Activated T-helper 9 cell treated with anti-CD3 and anti-CD28 coated beads, Interleukin-2, amount 50 U/mL, for 16 hours (primary cell): ENCODE measurements at regions not wholly inside any gene's neighbourhood (a gene's known extent, or its start where the extent isn't known, plus 50 kb on each side); places are given as distances from the start of the nearest gene placed in this dataset.
"Not testable (repeated sequence)": the region's sequence is repeated elsewhere in the genome, so short reads cannot be mapped to it uniquely, and the experiment has no call there.

Source experiments
- DNase-seq: peaks from one replicate; pipeline ENCODE4 v3.0.0-alpha.2; 2020; ENCODE audit warnings: low read depth

DNA sequence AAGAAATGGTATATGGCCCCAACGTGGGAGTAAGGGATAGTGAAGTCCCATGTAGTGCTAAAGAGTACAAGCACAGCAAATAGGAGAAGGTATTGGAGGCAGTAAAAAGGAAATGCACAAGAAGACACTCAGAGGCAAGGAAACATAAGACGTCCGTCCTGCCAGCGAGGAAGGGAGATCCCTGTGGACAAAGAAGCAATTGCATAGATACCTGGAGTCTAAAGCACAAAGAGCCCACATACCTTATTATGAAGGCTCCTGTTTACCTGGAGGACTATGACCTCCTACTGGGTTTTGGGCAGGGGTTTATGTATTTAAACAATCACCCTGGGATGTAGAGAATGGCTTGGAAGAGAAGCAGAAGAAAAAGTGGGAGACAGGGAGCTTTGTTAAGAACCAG lies 341.2 kb upstream of the DCN start:
- no peak for DNase-seq

DNA sequence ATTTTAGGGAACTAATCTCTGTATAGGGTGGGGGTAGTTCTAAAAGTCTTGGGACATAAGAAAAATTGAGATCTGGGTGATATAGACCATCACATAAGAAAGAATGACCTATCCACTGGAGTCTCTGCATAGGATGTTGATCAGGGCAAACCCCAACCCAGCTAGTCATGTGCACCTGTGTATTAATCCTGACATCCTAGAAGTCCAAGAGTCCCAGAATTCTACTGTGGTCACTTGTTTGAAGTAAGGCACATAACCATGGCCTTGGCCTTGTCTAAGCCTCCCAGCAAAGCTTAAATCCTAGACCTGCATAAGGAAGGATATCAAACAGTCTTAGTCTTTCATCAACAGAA lies 334.1 kb upstream of the DCN start:
- no peak for DNase-seq

DNA sequence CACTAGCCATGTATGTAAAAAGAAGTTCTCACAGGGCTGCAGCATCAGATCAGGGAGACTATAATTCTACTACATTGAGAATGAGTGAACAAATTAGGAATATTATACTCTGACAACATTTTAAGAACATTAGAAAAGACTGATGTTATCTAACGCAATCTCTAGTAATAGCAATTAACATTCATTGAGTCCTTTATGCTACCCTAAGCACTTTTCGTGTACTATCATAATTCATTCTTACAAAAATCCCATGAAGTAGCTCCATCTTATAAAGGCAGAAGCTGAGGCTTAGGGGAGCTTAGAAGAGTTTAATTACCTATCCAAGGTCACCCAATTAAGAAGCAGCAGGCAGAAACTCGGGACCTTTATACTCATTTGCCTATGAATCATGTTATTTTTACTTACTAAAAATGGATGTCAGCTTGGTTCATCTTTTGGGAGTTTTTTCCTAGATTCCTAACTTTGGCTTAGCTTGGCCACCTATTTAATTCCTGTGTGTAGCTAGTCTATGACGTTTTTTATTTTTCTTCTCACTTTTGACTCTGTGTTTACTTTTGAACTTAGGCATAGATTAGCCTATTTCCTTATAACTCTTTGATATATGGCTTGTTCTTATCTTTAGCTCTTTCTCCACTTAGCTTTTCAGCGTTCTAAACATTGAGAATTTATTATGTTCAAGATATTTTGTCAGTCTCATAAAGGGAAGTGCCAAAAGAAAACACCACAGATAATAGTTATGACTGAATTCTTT lies 333.5 kb upstream of the DCN start:
- DNase-seq = no peak

DNA sequence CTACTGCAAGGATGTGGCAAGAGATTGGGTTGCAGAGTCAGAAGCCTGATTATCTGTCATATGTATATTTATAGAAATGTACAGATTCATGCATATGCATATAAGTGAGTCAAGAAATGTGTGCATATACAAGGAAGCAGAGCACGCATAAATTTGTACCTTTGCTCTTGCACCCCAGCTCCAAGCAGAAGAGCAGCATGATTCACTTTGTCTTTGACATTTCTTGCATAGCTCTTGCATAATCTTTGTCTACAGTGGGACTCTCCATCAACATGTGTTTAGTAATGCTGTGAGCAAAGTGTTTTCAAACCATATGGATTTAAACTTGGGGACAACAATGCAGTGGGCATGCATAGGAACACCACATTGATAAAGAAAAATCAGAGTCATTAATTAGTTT lies 330.7 kb upstream of the DCN start:
- DNase-seq = no peak

DNA sequence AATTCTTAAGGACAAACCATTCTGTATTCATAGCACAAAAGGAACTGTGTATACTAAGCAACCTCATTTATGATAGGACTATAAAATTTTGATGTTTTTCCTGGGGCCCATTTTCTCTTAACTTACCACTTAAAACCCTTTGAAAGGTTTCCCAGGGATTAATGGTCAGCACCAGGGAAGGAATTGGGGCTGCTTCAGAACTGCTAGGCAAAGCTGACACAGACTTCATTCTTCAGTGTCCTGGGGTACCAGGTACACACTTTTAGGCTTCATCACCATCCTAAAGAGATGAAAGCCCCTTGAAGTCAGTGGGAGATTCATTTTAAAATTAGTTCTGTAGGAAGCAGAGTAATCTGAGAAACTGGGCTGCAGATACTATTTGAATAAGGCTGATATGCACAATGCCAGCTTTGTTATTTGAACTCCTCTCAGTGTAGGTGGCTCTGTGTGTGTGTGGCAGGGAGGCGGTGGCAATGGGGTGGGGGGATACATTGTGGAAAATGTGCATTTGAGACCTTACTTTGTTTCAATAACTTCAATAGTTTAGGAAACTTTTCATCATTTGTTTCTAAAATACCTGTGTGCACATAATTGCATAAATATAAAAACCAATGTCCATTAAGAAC lies 329.3 kb upstream of the DCN start:
- no peak for DNase-seq

DNA sequence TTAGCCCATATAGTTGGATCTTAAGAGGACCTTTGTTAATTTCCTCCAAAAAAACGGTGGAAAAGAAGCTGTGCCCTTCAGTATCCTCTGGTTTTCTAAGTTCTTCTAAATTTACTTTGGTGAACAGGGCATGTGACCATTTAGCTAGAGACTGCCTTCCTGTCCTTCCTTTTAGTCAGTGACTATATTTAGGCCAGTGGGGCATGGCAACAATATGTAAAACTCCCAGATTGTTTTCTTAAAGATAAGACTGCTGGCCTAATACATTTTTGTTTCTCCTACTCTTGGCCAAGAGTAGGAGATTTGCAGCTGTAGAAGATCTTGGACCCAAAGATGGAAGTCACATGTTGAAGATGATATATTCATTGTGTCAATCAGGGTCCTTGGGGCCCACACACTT lies 325.1 kb upstream of the DCN start:
- DNase-seq = no peak

DNA sequence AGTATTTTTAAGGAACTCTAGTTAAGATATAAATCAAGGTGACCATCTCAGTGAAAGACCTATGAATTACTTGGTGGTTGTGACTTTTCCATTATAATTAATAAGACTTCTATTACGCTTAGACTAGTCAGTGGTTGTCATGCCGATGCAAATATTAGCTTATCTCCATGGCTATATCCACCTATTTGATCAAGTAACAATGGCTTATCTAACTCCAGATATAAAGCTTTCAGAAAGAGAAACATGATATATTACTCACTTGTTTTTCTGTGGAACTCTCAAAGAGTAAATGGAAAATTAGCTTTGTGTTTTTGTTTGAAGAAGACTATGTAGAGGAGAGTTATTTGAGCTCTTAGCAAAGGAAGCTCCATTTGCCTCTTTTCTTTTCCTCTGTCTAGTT lies 323.8 kb upstream of the DCN start:
- DNase-seq = no peak

DNA sequence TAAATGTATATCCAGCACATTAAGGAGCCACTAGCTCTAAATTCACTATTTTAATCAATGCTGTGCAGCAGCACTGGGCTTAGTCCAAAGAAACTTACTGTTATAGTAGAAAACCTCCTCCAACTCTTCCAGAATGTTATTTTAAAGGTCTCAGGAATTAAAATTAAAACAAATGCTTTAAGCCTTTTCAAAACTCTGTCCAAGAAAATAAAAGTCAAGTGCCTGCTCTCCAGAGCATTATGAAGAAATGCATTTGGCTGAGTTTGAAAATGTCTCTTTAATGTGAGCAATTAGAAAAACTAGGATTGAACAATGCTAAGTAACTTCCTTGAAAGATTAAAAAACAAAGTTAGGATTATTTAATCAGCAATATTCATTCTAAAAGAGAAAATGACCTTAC lies 322.4 kb upstream of the DCN start:
- DNase-seq = no peak

DNA sequence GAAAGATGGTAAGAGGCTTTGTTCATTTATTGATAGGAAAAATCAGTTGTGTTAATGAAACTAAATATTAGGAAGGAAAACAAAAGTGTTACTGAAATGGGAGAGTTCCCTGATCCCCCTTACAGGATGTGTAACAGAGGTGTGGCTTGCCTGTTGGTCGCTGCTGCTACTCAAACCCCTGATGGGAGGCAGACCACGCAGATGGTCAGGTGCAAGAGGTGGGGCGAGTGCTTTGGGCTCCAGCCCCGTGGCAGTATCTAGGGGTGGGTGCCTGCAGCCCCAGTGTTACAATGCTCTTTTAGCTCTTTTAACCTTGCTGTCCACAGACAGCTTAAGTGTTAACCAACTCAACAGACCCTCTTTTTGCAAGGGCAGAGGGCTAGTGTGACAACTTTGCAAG lies 319.6 kb upstream of the DCN start:
- no peak for DNase-seq

DNA sequence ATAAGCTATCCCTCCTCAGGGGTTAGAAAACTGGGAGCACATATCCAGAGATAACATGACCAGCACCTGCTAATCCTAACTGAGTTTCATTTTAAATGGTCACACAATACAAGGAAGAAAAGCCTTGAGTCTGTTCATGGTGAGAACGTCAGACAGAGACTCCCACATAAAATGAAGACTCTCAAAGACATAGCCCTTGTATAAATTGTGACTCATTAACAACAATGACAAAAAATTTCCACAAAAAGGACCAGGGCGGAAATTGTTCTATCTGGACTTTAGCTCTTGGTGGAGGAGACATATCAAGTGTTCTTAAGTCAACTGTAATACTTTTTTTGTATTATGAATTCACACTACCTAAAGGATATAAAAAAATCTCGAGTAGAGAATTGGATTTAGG lies 313.7 kb upstream of the DCN start:
- DNase-seq = no peak

DNA sequence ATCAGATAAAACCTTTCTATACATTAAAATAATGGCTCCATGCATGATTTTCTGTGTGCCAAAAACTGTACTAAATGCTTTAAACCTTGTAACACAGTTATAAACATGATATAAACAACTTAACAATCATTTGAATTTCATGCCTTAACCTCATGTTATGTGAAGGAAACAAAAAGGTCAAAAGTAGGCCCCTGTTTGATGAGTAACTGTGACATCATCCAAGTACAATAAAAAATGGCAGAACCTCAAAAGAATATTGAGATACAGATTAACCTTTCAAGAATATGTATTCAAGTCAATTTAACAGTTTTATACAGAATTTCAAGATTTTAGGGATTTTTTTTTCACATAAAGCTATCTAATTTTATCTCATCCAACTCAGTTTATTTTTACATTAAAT lies 310.7 kb upstream of the DCN start:
- DNase-seq = no peak

DNA sequence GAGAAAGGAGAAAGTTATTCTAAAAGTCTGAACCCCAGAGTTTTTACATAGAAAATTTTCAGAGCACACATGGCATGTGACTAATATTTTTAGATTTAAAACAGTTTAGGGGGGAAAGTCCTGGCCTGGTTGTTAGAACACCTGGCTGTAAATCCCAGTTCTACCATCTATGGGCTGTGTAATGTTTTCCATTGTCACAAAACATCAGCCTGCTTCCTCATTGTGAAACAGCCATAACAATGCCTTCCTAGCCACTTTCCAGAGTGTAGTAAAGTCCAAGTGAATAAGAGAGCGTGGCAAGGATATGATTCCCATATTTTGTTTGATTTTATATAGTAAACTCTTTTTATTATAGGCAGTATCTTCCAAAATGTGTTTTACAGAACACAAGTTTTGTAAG lies 310.0 kb upstream of the DCN start:
- no peak for DNase-seq

DNA sequence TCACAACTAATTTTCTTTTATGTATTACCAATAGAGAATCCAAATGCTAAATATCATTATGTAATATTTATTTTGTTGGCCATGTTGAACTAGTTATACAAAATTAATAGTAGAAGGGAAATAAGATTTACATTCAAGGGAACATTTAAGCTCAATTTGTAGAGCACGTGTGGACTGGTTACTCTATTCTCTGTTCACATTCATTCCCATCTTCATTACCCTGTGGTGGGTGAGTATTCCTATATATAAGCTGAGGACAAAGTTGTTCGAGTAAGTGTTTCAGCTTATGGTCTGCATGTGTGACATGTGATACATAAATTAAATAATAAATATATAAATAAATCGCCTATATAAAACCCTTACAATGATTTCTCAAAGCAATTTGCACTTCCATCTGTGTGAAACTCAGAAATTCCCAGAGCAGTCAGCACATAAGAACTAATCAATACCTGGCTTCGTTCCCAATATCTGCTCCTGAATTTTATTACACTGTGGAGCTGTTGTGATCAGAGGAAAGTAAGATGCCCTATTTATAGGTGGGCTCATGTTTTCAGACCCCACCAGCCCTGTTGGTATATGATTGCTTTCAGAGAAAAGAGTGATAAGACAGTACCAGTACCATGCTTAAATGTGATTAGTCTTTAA lies 308.2 kb upstream of the DCN start:
- no peak for DNase-seq

DNA sequence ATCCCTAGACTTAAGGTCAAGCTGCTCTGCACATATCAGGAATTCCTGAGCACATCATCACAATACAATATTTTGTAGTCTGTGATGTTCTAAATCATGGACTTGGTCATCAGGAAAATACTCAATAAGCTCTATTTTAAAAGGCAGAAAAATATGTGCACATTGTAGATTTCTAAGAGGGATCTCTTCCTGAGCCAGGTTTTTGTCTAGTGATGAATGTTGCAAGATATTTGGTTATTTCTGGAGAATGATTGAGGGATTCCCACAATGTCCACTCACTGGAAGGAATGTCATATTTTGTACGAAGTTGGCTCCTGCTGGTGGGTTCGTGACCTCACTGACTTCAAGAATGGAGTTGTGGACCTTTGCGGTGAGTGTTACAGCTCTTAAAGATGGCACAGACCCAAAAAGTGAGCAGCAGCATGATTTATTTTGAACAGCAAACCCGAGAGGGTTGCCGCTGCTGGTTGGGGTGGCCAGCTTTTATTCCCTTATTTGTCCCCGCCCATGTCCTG lies 300.9 kb upstream of the DCN start:
- no peak for DNase-seq

DNA sequence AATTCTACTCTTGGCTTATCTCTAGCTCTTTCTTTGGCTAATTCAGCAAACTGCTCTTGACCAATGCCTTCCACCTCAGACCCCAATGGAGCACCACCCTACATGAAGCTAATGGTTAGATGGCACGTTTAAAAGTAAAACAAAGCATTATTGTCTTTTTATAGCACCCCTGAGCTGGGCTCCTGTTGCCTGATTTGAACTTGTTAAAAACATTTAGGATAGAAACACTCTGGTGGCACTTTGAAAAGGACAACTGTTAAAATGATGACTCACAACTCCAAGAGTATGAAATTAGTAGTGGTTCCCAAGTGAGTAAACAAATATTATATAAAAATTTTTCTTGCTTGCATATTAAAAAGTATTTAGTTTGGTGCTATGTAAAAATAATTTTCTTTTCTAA lies 299.6 kb upstream of the DCN start:
- DNase-seq = no peak

DNA sequence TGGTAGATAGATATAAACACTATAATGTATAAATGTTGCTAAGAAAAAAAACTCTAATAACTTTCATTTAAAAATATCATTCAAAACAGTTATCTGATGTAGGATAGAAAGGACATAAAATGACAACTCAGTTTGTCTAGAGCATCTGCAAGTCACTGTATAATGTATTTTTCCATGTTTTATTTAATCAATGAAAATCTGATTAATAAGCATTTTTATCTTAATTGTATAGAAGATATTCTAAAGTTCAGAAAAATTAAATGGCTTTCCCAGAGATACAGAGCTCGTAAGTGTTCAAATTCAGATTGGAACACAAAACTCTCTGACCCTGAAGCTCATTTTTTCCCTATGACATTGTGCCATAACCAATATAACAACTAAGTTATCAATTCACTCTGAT lies 295.9 kb upstream of the DCN start:
- no peak for DNase-seq

DNA sequence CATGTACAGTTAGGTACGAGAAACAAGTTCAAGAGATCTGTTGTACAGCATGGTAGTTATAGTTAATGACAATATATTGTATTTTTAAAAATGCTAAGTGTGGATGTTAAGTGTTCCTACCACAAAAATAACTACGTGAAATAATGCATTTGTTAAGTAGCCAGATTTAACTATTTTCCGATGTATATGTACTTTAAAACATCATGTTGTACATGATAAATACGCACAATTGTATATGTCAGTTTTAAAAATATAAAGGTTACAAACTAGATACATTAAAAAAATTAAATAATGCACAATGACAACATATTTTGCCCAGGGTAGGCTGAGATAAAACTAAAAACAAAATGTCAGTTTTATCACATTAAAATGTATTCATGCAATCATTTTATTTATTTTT lies 285.1 kb upstream of the DCN start:
- no peak for DNase-seq

DNA sequence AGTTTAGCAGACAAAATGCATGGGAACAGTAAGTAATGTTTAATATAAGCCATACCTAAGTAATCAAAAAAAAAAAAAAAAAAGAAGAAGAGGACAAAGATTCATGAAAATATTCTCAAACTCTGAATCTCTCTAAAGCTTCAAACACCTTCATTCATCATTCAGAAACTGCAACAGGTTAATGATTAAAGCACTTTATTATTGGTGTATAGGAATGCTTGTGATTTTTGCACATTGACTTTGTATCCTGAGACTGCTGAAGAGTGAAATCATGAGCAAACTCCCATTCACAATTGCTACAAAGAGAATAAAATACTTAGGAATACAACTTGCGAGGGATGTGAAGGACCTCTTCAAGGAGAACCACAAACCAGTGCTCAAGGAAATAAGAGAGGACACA lies 278.4 kb upstream of the DCN start:
- DNase-seq = no peak

DNA sequence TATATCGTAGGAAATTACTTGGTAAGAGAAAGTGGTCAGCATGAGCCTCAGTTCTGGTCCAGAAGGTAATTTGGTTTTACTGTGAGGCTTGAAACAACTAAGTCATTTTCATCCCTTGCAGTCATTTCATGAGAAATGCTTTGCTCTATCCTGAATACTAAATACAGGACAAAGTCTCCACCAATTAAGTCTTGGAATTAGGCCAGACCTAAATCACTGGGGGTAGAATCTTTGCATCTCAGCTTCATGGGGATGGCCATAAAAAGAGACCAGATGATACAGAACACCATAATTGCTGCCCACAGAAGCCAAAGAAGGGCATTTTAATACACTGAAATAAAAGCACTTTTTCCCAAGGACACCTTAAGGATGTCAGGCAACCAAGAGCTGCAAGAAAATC lies 277.9 kb upstream of the DCN start:
- DNase-seq = no peak

DNA sequence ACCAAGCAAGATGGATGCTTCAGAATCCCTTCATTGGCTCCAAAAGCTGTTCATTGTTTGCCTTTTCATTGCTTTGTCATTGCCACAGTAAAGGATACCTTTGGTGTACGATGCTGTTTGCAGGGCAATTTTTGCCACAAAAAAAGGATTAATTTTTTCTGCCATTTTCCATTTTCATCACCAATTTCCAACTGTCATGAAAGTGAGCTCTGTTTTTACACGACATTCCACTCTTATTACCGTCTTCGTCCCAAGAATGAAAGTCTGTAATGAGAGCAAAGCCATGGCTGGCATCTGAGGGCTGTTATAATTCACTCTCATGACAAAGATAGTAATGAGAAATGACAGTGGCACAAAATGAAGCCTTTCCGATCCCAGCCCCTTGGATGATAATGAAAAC lies 272.7 kb upstream of the DCN start:
- no peak for DNase-seq

DNA sequence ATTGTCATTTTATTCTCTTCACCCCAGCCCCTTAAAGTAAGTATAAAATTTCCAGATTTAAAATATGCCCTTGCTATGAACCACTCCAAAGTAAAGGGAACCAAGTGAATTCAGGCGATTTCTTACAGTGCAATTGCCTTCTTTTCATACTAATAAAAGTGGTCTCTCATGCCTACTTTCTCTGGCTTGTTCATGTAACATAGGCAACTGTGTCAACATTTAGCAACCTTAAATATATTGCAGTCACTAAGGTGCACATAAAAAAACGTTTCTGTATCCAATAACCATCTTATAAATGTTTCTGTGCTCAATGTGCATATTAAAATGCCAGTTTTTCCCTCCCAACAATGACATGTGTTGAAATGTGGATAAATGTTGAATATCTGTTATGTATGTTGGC lies 271.6 kb upstream of the DCN start:
- DNase-seq = no peak

DNA sequence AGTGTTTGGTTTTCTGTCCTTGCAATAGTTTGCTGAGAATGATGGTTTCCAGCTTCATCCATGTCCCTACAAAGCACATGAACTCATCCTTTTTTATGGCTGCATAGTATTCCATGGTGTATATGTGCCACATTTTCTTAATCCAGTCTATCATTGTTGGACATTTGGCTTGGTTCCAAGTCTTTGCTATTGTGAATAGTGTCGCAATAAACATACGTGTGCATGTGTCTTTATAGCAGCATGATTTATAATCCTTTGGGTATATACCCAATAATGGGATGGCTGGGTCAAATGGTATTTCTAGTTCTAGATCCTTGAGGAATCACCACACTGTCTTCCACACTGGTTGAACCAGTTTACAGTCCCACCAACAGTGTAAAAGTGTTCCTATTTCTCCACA lies 269.8 kb upstream of the DCN start:
- not testable (repeated sequence) for DNase-seq
